ENCODE measurements at regions not wholly inside any gene's neighbourhood (a gene's known extent, or its start where the extent isn't known, plus 50 kb on each side); places are given as distances from the start of the nearest gene placed in this dataset.

DNA sequence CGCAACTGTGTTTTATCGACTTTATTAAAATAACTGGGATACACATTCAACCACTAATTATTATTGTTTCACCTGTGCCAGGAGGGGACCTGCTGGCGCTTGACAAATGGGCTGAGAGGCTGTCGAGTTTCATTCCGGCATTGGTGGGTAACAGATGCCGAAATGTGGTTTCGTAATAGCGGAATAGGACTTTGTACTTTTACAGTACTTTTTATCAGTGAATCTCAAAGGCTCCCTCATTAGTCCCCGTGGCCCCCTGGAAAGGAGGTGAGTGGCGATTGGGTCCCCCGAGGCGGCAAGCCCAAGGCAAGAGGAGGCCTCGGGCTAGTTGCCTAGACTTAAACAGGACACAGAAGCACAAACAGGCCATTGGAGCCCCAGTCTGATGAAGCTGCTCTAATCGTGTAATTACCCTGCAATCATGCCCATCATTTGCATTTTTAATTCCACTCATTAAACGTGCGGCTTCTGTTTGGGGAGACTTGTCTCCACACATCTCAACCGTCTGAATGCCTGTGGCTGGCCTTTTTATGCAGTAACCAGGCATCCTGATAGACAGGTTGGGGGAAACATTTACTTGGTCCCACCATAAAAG lies 193.2 kb downstream of the INO80D start:
- Histone ChIP-seq H3K9me3 (no peaks in the 10 kb centered on the region), H3K36me3 (no peaks in the 10 kb centered on the region), H3K4me3 (no peak overlapping the region), H3K27ac (no peak overlapping the region), H3K27me3 (no peaks in the 10 kb centered on the region), H3K4me1 (no peaks in the 10 kb centered on the region)
- DNase-seq (ENCODE audit: low spot score in 2 of 2) = no peak
- TF ChIP-seq POLR2A (IDR thresholded peaks at IDR 0.05) (no peak), EP300 (IDR thresholded peaks at IDR 0.05) (no peak), CTCF (IDR thresholded peaks at IDR 0.05) (no peak)
- 85 to 87% methylated on average over 17 of the region's 17 CpGs for WGBS, 2 donors

- H3K27ac ChIP-seq = no peak overlapping the region
- WGBS, 2 donors = 37 to 42% methylated on average over 10 of the region's 10 CpGs
- no peak for TF ChIP-seq CTCF (IDR thresholded peaks at IDR 0.05)
- TF ChIP-seq POLR2A (IDR thresholded peaks at IDR 0.05) = no peak
- no peak for TF ChIP-seq EP300 (IDR thresholded peaks at IDR 0.05)
- no peaks in the 10 kb centered on the region for H3K36me3 ChIP-seq
- no peaks in the 10 kb centered on the region for H3K9me3 ChIP-seq
- H3K4me3 ChIP-seq = no peak overlapping the region
- peak; percentile 22 to 30 for DNase-seq (ENCODE audit: low spot score in 2 of 2)
- no peaks in the 10 kb centered on the region for H3K27me3 ChIP-seq
- H3K4me1 ChIP-seq = no peaks in the 10 kb centered on the region
These were observed 193.7 kb downstream of the INO80D start for GRCh38 chr2:205892251-205892655.

DNA sequence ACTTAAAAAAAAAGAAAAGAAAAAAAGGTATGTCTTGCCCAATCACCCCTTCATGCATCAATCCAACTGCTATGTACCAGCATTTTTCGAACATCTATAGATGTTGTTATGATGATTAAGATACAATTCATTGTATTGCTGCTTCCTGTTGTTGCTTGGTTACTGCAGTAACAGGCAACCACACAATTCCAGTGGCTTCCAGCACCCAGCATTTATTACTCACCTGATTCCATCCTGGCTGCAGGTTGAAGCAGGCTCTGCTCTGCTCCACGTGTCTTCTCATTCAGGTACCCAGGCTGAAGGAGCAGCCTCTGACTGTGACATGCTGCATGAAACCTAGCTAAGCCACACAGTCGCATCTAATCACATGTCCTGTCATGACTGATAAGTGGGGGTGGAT lies 196.9 kb downstream of the INO80D start:
- Histone ChIP-seq H3K36me3 (no peaks in the 10 kb centered on the region), H3K27me3 (no peaks in the 10 kb centered on the region), H3K27ac (no peak overlapping the region), H3K4me1 (peaks cover 0 to 3% (median 0%) of the 10 kb centered on the region in 4 donors), H3K4me3 (no peak overlapping the region), H3K9me3 (no peaks in the 10 kb centered on the region)
- TF ChIP-seq CTCF (IDR thresholded peaks at IDR 0.05) (no peak), POLR2A (IDR thresholded peaks at IDR 0.05) (no peak), EP300 (IDR thresholded peaks at IDR 0.05) (no peak)
- no peak for DNase-seq (ENCODE audit: low spot score in 2 of 2)
- 79 to 87% methylated on average over 3 of the region's 3 CpGs for WGBS, 2 donors

- no peaks in the 10 kb centered on the region for H3K36me3 ChIP-seq
- no peak overlapping the region for H3K27ac ChIP-seq
- H3K4me3 ChIP-seq = no peak overlapping the region
- DNase-seq (ENCODE audit: low spot score in 2 of 2) = no peak
- no peaks in the 10 kb centered on the region for H3K27me3 ChIP-seq
- TF ChIP-seq POLR2A (IDR thresholded peaks at IDR 0.05) = no peak
- TF ChIP-seq CTCF (IDR thresholded peaks at IDR 0.05) = no peak
- TF ChIP-seq EP300 (IDR thresholded peaks at IDR 0.05) = no peak
- WGBS, 2 donors = 80 to 82% methylated on average over 10 of the region's 10 CpGs
- no peaks in the 10 kb centered on the region for H3K9me3 ChIP-seq
- peaks cover 0 to 9% (median 0%) of the 10 kb centered on the region in 4 donors for H3K4me1 ChIP-seq
These were observed 198.3 kb downstream of the INO80D start for GRCh38 chr2:205887637-205888036.

DNA sequence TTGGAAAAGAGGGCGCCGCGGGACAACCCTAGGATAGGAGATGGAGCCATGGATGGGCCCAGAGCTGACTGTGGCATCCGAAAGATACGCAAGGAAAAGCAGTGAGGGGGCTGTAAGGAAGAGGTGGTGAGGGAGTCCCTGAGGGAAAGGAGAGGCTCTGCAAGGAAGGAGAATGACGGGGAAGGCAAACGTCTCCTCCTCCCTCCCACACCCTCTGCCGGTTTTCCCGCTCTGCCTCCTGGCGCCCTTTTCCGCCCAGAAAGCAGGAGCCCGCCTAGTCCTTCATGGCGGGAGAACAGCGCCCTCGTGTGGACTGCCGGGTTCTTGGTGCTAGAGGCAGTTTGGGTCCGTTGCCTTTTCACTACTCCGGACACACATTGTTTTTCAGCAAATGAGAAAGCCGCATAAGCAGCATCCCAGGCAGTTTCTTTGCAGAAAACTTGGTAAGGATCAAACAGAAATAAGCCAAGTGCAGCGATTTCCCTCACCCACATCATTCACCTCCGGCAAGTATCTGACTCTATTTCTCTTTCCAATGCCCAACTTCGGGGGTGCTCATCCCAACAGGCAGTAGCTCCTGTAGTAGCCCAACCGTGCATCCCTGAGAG lies 200.4 kb downstream of the INO80D start:
- H3K9me3 ChIP-seq = no peaks in the 10 kb centered on the region
- no peaks in the 10 kb centered on the region for H3K27me3 ChIP-seq
- 35 to 37% methylated on average over 23 of the region's 23 CpGs for WGBS, 2 donors
- TF ChIP-seq CTCF (IDR thresholded peaks at IDR 0.05) (peak; percentile 73 to 95 (median 92)), POLR2A (IDR thresholded peaks at IDR 0.05) (no peak), EP300 (IDR thresholded peaks at IDR 0.05) (peak in 1 of 2 donors; percentile 49)
- H3K36me3 ChIP-seq = no peaks in the 10 kb centered on the region
- no peak overlapping the region for H3K4me3 ChIP-seq
- H3K4me1 ChIP-seq = peaks cover 0 to 9% (median 0%) of the 10 kb centered on the region in 4 donors
- H3K27ac ChIP-seq = no peak overlapping the region
- peak; percentile 83 to 92 for DNase-seq (ENCODE audit: low spot score in 2 of 2)

All from tibial nerve (tissue), 4 donors.